Left ventricle myocardium inferior (tissue), 1 donor: ENCODE measurements at regions not wholly inside any gene's neighbourhood (a gene's known extent, or its start where the extent isn't known, plus 50 kb on each side); places are given as distances from the start of the nearest gene placed in this dataset.

Experiments used
- DNase-seq: peaks from one replicate; pipeline ENCODE4 v3.0.0-alpha.2; 2020
- H3K27ac ChIP-seq: fragments of 200-600 bp; replicated peaks from 2 replicates; pipeline ENCODE4 v1.8.0; 2021
- H3K27me3 ChIP-seq: fragments of 200-600 bp; 2 replicates; pipeline ENCODE4 v1.8.0; 2021; ENCODE audit warnings: low read depth
- H3K36me3 ChIP-seq: fragments of 200-600 bp; 2 replicates; pipeline ENCODE4 v1.8.0; 2021
- H3K4me1 ChIP-seq: fragments of 200-600 bp; 2 replicates; pipeline ENCODE4 v1.8.0; 2021
- H3K4me3 ChIP-seq: fragments of 200-600 bp; 2 replicates; pipeline ENCODE4 v1.8.0; 2021; ENCODE audit warnings: mild to moderate bottlenecking, moderate library complexity
- H3K9me3 ChIP-seq: fragments of 200-600 bp; replicated peaks from 2 replicates; pipeline ENCODE4 v1.8.0; 2021
- intact Hi-C: fragments of 100-400 bp; cut with micrococcal nuclease; formaldehyde crosslinking; loops from one replicate; pipeline ENCODE4 v1.11.0; 2022
- TF ChIP-seq, protein P1 (sequence below): fragments of 200-600 bp; IDR thresholded peaks from 2 replicates; pipeline ENCODE4 v1.8.0; 2021; ENCODE audit warnings: antibody characterized with exemption, mild to moderate bottlenecking, borderline replicate concordance
- donor health status: DM: no; HTN: yes; CAD: no; lungs with severe emphysema.

DNA sequence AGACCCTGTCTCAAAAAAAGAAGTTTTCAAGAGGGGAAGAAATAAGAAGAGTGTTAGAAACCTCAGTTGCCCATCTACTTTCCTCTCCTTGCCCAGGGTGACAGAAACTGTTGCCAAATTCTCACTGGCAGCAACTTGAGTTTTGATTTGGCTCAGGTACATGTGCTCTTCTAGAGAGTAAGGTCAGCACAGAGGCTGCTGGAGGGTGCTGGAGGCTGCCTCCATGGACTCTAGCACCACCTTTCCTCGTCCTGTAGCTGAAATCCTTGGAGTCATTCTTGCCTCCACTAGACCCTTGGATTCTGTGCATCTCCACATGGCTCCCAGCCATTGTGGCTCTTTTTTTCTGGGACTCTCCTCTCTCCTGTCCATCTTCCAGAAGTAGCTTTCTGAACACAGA, 149.1 kb downstream of the TM9SF2 start:
- TF ChIP-seq, protein P1, sequence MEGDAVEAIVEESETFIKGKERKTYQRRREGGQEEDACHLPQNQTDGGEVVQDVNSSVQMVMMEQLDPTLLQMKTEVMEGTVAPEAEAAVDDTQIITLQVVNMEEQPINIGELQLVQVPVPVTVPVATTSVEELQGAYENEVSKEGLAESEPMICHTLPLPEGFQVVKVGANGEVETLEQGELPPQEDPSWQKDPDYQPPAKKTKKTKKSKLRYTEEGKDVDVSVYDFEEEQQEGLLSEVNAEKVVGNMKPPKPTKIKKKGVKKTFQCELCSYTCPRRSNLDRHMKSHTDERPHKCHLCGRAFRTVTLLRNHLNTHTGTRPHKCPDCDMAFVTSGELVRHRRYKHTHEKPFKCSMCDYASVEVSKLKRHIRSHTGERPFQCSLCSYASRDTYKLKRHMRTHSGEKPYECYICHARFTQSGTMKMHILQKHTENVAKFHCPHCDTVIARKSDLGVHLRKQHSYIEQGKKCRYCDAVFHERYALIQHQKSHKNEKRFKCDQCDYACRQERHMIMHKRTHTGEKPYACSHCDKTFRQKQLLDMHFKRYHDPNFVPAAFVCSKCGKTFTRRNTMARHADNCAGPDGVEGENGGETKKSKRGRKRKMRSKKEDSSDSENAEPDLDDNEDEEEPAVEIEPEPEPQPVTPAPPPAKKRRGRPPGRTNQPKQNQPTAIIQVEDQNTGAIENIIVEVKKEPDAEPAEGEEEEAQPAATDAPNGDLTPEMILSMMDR: no peak
- H3K9me3 ChIP-seq: no peaks in the 10 kb centered on the region

DNA sequence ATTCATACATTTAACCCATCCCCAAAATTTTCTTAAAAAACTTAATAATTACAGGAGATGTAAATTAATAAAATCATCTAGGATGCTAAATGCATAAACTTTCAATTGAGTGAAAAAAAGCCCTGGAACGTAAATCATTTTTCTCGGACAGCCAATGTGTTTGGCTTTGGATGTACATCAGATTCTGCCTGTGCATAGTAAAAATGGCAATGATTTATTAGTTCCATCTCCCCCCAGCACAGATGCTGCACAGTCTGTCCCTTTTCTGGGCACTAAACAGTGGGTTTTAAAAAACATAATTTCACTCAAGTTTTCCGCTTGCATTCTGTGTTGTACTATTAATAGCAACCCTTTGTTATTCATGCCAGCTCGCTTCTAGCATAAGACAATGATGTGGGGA, 147.7 kb downstream of the TM9SF2 start:
- Histone ChIP-seq H3K9me3 (no peaks in the 10 kb centered on the region), H3K36me3 (no peaks in the 10 kb centered on the region), H3K4me1 (no peaks in the 10 kb centered on the region), H3K27me3 (no peaks in the 10 kb centered on the region), H3K4me3 (no peak overlapping the region), H3K27ac (no peak overlapping the region)
- DNase-seq: no peak
- TF ChIP-seq, protein P1: no peak
- intact Hi-C loops: no loop called here

More for the DNA sequence above, 149.1 kb downstream of the TM9SF2 start:
- H3K27ac ChIP-seq: no peak overlapping the region
- no peak for DNase-seq
- intact Hi-C loops: loop anchor here (10.0 kb wide), 1 partner anchor 264 kb away; no protein-coding TSS in a partner anchor
- no peaks in the 10 kb centered on the region for H3K36me3 ChIP-seq
- no peaks in the 10 kb centered on the region for H3K4me1 ChIP-seq
- H3K27me3 ChIP-seq: no peaks in the 10 kb centered on the region
- H3K4me3 ChIP-seq: no peak overlapping the region

DNA sequence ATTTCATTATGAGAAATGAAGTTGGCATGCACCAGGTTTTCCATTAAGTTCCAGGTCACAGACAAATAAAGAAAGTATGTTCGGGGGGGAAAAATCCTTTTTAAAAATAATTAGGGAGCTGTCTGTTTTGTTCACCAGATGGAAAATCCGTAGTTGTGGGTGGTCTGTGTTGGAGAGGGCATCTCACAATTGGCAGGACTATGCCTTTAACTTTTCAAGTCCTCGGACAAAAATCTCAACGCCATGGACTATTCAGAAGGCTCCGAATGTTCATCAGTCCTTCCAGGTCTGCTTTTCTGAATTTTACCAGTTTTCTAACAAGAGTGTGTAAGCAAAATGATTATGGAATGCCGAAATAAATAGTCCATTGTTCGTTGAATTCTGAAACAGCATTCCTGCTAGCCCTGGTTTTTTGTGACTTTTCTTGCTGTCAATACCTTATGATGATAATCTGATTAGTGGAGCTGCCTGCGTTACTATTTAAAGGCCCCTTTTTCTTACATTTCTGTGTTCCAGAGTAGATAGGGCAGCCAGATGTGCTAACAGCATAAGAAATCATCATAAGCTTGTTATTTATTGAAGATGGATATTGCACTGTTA, 146.9 kb downstream of the TM9SF2 start:
- TF ChIP-seq, protein P1: no peak
- Histone ChIP-seq H3K4me3 (no peak overlapping the region), H3K36me3 (no peaks in the 10 kb centered on the region), H3K27ac (no peak overlapping the region), H3K4me1 (no peaks in the 10 kb centered on the region), H3K27me3 (no peaks in the 10 kb centered on the region), H3K9me3 (no peaks in the 10 kb centered on the region)
- DNase-seq: no peak
- intact Hi-C loops: no loop called here

DNA sequence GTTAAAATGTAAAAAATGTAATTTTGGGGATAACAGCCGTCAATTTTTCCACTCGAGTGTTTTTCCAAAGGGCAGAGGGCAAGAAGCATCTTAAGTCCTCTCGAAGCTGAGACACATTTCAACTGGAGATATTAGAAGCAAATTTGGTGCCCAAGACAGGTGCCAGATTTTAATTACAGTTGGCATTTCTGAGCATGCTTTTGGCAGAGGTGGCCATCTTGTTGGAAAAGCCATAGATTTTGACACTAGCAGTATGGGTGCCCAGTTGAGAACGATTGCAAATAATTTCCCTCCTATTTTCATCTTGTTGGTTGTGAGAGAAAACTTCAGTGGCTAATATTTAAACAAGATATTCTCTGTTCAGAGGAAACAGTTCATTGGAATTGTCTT, 146.3 kb downstream of the TM9SF2 start:
- no peak for DNase-seq
- intact Hi-C loops: no loop called here
- H3K27ac ChIP-seq: no peak overlapping the region
- H3K9me3 ChIP-seq: no peaks in the 10 kb centered on the region
- no peak overlapping the region for H3K4me3 ChIP-seq
- no peaks in the 10 kb centered on the region for H3K36me3 ChIP-seq
- TF ChIP-seq, protein P1: no peak
- H3K27me3 ChIP-seq: no peaks in the 10 kb centered on the region
- no peaks in the 10 kb centered on the region for H3K4me1 ChIP-seq

DNA sequence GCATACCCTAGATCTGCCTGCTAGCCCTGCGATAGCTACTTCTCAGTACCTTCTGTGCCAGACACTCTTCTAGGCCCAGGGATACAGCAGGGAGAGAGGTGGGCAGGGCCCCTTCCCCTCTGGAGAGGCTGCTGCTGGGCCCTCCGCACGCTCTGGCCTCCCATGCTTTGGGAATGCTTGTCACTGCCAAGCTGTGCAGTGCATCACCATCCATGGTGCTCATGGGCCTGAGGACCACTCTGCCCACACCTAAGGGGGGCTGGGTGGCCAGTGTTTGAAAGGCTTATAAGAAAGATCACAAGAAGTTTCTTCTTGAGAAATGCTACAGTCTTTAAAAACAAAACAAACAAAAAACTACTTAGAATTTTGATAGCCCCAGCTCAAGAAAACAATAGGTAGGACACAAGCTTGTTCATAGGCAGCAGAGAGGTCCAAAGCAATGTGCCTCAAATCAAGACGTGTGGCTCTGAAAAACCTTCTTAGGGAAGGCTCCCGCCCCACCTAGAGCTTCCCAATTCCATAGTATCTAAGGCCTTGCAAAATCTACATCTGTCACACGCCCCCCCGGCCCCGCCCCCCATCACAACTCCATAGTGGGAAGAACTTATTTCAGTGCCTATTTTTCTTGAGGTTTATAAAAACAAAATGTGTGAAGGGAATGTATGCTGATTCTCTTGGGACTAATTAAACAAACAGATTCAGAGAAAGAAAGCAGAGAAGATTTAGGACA, 145.8 kb downstream of the TM9SF2 start:
- H3K4me1 ChIP-seq: no peaks in the 10 kb centered on the region
- intact Hi-C loops: no loop called here
- H3K27me3 ChIP-seq: no peaks in the 10 kb centered on the region
- no peaks in the 10 kb centered on the region for H3K9me3 ChIP-seq
- no peaks in the 10 kb centered on the region for H3K36me3 ChIP-seq
- H3K4me3 ChIP-seq: no peak overlapping the region
- TF ChIP-seq, protein P1: no peak
- DNase-seq: no peak
- no peak overlapping the region for H3K27ac ChIP-seq
